Astrocyte (in vitro differentiated cells and primary cell): ENCODE measurements at regions not wholly inside any gene's neighbourhood (a gene's known extent, or its start where the extent isn't known, plus 50 kb on each side); places are given as distances from the start of the nearest gene placed in this dataset.
"Not testable (repeated sequence)": the region's sequence is repeated elsewhere in the genome, so short reads cannot be mapped to it uniquely, and the experiment has no call there.

Experiments used
- DNase-seq: peaks from one replicate; pipeline ENCODE4 v3.0.0-alpha.2; 2010; ENCODE audit warnings: low read depth
- FAIRE-seq: peaks from 2 replicates; lab custom pipeline; 2011; peaks lifted over from hg19 to GRCh38; lab: Jason Lieb, UNC
- H2AFZ ChIP-seq: 2 replicates; pipeline ENCODE4 v1.6.0; 2012; ENCODE audit warnings: low read depth, low read length, inconsistent platforms
- H3K27ac ChIP-seq: 2 replicates; pipeline ENCODE4 v1.5.1; 2011; ENCODE audit warnings: low read depth, low read length, inconsistent platforms
- H3K27me3 ChIP-seq: 2 replicates; pipeline ENCODE4 v1.6.0; 2011; ENCODE audit warnings: low read length, inconsistent platforms; ENCODE audit not compliant: insufficient read depth
- H3K36me3 ChIP-seq: 2 replicates; pipeline ENCODE4 v1.5.1; 2011; ENCODE audit warnings: low read length, inconsistent platforms; ENCODE audit not compliant: insufficient read depth
- H3K4me1 ChIP-seq: 2 replicates; pipeline ENCODE4 v1.5.1; 2011; ENCODE audit warnings: low read length, inconsistent platforms; ENCODE audit not compliant: insufficient read depth
- H3K4me2 ChIP-seq: 2 replicates; pipeline ENCODE4 v1.6.0; 2012; ENCODE audit warnings: low read length, inconsistent platforms
- H3K4me3 ChIP-seq: 2 replicates; pipeline ENCODE4 v1.5.1; 2011; ENCODE audit warnings: low read depth, mild to moderate bottlenecking, low read length, inconsistent platforms; ENCODE audit not compliant: insufficient read depth
- H3K79me2 ChIP-seq: 2 replicates; pipeline ENCODE4 v1.6.0; 2012; ENCODE audit warnings: mild to moderate bottlenecking, low read length, inconsistent platforms; ENCODE audit not compliant: insufficient read depth
- H3K9ac ChIP-seq: 2 replicates; pipeline ENCODE4 v1.6.0; 2012; ENCODE audit warnings: mild to moderate bottlenecking, low read length, inconsistent platforms
- H3K9me3 ChIP-seq: 2 replicates; pipeline ENCODE4 v1.5.1; 2012; ENCODE audit warnings: low read depth, mild to moderate bottlenecking, low read length, inconsistent platforms; ENCODE audit not compliant: insufficient read depth
- H4K20me1 ChIP-seq: 2 replicates; pipeline ENCODE4 v1.6.0; 2012; ENCODE audit warnings: low read length, inconsistent platforms; ENCODE audit not compliant: insufficient read depth
- H3K27ac Mint-ChIP-seq: one replicate; pipeline ENCODE4 v1.8.0; 2021; ENCODE audit warnings: mild to moderate bottlenecking, mixed read lengths; ENCODE audit not compliant: unreplicated experiment
- H3K27me3 Mint-ChIP-seq: one replicate; pipeline ENCODE4 v1.8.0; 2021; ENCODE audit warnings: low read depth, mixed read lengths; ENCODE audit not compliant: unreplicated experiment
- H3K36me3 Mint-ChIP-seq: one replicate; pipeline ENCODE4 v1.8.0; 2021; ENCODE audit warnings: low read depth, mixed read lengths; ENCODE audit not compliant: unreplicated experiment
- H3K4me1 Mint-ChIP-seq: one replicate; pipeline ENCODE4 v1.8.0; 2021; ENCODE audit warnings: low read depth, mixed read lengths; ENCODE audit not compliant: unreplicated experiment
- H3K4me3 Mint-ChIP-seq: one replicate; pipeline ENCODE4 v1.8.0; 2021; ENCODE audit warnings: mild to moderate bottlenecking, moderate library complexity, mixed read lengths; ENCODE audit not compliant: unreplicated experiment
- H3K9me3 Mint-ChIP-seq: one replicate; pipeline ENCODE4 v1.8.0; 2021; ENCODE audit warnings: mild to moderate bottlenecking, mixed read lengths; ENCODE audit not compliant: unreplicated experiment
- EZH2 ChIP-seq: IDR thresholded peaks from 2 replicates; pipeline ENCODE4 v1.6.1; 2012; ENCODE audit warnings: mild to moderate bottlenecking, low read length, inconsistent platforms; ENCODE audit not compliant: insufficient read depth
- TF ChIP-seq, protein P1 (sequence below): IDR thresholded peaks from 2 replicates; pipeline ENCODE4 v1.5.1; 2011; ENCODE audit warnings: low read depth, mild to moderate bottlenecking, inconsistent platforms, low read length, moderate library complexity; ENCODE audit not compliant: insufficient read depth

DNA sequence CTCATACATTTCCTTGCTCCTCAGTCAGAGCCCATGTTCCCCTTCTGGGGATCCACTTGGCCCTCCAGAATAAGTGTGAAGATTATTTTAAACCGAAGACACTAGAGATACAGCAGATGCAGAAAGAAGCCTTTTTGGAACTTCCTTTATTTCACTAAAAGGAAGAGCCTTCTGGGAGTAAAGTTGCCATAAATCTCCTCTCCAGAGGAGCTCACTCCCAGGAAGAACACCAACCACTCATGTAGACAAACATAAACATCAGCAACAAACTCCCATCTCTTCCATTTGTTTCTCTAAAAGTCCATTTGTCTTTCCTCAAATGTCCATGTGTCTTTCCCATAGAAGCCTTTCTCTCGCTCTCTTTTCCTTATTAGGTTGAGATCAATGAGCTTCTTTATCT lies 62.4 kb upstream of the MSH6 start:
- H3K4me1 Mint-ChIP-seq: peaks cover 1% of the 10 kb centered on the region
- no peaks in the 10 kb centered on the region for H3K36me3 ChIP-seq
- no peak overlapping the region for H3K27ac Mint-ChIP-seq

DNA sequence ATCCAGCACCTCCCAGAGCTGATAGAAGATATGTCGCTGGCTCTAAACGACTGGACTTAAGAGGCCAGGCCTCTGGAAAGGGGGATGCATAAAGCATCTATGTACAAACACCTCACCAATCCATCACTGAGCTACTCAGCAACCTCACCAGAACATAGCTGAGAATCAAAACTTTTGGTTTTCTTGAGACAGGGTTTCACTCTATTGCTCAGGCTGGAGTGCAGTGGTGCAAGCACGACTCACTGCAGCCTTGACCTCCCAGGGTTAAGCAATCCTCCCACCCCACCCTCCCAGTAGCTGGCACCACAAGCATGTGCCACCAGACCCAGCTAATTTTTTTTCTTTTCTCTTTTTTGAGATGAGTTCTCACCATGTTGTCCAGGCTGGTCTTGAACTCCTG lies 62.9 kb upstream of the MSH6 start:
- TF ChIP-seq EZH2: no peak
- TF ChIP-seq, protein P1, sequence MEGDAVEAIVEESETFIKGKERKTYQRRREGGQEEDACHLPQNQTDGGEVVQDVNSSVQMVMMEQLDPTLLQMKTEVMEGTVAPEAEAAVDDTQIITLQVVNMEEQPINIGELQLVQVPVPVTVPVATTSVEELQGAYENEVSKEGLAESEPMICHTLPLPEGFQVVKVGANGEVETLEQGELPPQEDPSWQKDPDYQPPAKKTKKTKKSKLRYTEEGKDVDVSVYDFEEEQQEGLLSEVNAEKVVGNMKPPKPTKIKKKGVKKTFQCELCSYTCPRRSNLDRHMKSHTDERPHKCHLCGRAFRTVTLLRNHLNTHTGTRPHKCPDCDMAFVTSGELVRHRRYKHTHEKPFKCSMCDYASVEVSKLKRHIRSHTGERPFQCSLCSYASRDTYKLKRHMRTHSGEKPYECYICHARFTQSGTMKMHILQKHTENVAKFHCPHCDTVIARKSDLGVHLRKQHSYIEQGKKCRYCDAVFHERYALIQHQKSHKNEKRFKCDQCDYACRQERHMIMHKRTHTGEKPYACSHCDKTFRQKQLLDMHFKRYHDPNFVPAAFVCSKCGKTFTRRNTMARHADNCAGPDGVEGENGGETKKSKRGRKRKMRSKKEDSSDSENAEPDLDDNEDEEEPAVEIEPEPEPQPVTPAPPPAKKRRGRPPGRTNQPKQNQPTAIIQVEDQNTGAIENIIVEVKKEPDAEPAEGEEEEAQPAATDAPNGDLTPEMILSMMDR: no peak
- Histone ChIP-seq H3K27ac (no peak overlapping the region), H4K20me1 (no peaks in the 10 kb centered on the region), H3K36me3 (no peaks in the 10 kb centered on the region), H2AFZ (no peak overlapping the region), H3K4me1 (no peaks in the 10 kb centered on the region), H3K79me2 (no peaks in the 10 kb centered on the region), H3K9ac (no peak overlapping the region), H3K27me3 (no peaks in the 10 kb centered on the region), H3K9me3 (no peaks in the 10 kb centered on the region), H3K4me2 (no peak overlapping the region), H3K4me3 (no peak overlapping the region)
- Mint-ChIP-seq H3K4me1 (peaks cover 1% of the 10 kb centered on the region), H3K27me3 (peaks cover 3% of the 10 kb centered on the region), H3K9me3 (peaks cover 4% of the 10 kb centered on the region), H3K27ac (no peak overlapping the region), H3K36me3 (peaks cover 2% of the 10 kb centered on the region), H3K4me3 (no peak overlapping the region)
- no peak for FAIRE-seq
- no peak for DNase-seq

More for the DNA sequence above, 62.4 kb upstream of the MSH6 start:
- TF ChIP-seq, protein P1: no peak
- TF ChIP-seq EZH2: no peak
- peaks cover 3% of the 10 kb centered on the region for H3K27me3 Mint-ChIP-seq
- H3K9me3 Mint-ChIP-seq: peaks cover 4% of the 10 kb centered on the region
- FAIRE-seq (no peak), DNase-seq (no peak)
- Histone ChIP-seq H3K4me3 (no peak overlapping the region), H3K4me1 (no peaks in the 10 kb centered on the region), H3K9ac (no peak overlapping the region), H4K20me1 (no peaks in the 10 kb centered on the region), H3K79me2 (no peaks in the 10 kb centered on the region), H3K9me3 (no peaks in the 10 kb centered on the region), H3K27me3 (no peaks in the 10 kb centered on the region), H2AFZ (no peak overlapping the region), H3K27ac (no peak overlapping the region), H3K4me2 (no peak overlapping the region)
- H3K4me3 Mint-ChIP-seq: no peak overlapping the region
- peaks cover 2% of the 10 kb centered on the region for H3K36me3 Mint-ChIP-seq

DNA sequence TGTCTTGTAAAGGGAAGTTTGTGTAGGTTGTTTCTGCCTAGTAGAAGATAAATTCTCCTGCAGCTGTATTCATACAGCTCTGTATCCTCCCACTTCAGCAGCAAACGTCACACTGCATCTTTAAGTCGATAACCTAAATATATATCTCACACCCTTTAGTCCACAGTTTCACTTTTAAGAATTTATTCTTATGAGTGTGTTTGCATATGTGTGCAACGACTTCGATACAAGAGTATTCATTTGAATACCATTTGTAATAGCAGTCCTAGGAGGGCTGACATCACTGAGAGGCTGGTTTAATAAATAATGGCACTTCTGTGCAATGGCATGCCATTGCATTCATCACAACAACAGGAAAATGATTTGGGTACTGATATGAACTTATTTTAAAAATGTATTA lies 63.8 kb upstream of the MSH6 start:
- no peak overlapping the region for H3K4me2 ChIP-seq
- no peak overlapping the region for H3K4me3 Mint-ChIP-seq
- H3K9me3 Mint-ChIP-seq: peaks cover 4% of the 10 kb centered on the region
- no peak overlapping the region for H3K27ac ChIP-seq
- peaks cover 1% of the 10 kb centered on the region for H3K4me1 Mint-ChIP-seq
- H3K4me3 ChIP-seq: no peak overlapping the region
- DNase-seq (no peak), FAIRE-seq (no peak)
- no peak overlapping the region for H3K9ac ChIP-seq
- H4K20me1 ChIP-seq: no peaks in the 10 kb centered on the region
- peaks cover 3% of the 10 kb centered on the region for H3K27me3 Mint-ChIP-seq
- no peaks in the 10 kb centered on the region for H3K4me1 ChIP-seq
- no peak overlapping the region for H2AFZ ChIP-seq
- no peaks in the 10 kb centered on the region for H3K36me3 ChIP-seq
- no peaks in the 10 kb centered on the region for H3K27me3 ChIP-seq
- H3K36me3 Mint-ChIP-seq: peaks cover 2% of the 10 kb centered on the region
- no peaks in the 10 kb centered on the region for H3K79me2 ChIP-seq
- H3K9me3 ChIP-seq: no peaks in the 10 kb centered on the region
- TF ChIP-seq EZH2: no peak
- TF ChIP-seq, protein P1: no peak
- no peak overlapping the region for H3K27ac Mint-ChIP-seq

DNA sequence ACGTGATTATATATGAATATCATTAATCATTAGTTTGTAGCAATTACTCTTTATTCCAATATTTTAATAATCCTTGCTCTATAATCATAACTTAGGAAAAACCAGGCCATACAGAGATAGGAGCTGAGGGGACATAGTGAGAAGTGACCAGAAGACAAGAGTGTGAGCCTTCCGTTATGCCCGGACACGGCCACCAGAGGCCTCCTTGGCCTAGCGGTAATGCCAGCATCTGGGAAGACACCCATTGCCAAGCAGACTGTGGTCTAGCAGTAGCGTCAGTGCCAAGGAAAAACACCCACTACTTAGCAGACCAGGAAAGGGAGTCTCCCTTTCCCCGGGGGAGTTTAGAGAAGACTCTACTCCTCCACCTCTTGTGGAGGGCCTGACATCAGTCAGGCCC lies 66.6 kb upstream of the MSH6 start:
- H3K9me3 Mint-ChIP-seq, H2AFZ ChIP-seq, H3K27me3 ChIP-seq, H3K27ac Mint-ChIP-seq, H3K36me3 Mint-ChIP-seq, H3K27me3 Mint-ChIP-seq, H3K9ac ChIP-seq, H3K4me3 Mint-ChIP-seq, H3K36me3 ChIP-seq, DNase-seq, FAIRE-seq, H3K79me2 ChIP-seq, H3K4me2 ChIP-seq, H3K27ac ChIP-seq, H3K4me1 ChIP-seq, H3K4me1 Mint-ChIP-seq, H3K9me3 ChIP-seq, H4K20me1 ChIP-seq, H3K4me3 ChIP-seq: not testable (repeated sequence)
